ENCODE measurements at regions not wholly inside any gene's neighbourhood (a gene's known extent, or its start where the extent isn't known, plus 50 kb on each side); places are given as distances from the start of the nearest gene placed in this dataset.

GRCh38 chr7:136070736-136071505 is 93.8 kb upstream of the MTPN start:
- H4K8ac ChIP-seq (ENCODE audit: low read depth in 2 of 2, low read length in 2 of 2) = no peak overlapping the region
- no peaks in the 10 kb centered on the region for H3K79me1 ChIP-seq (ENCODE audit: low read depth in 1 of 2, low read length in 2 of 2)
- H3K14ac ChIP-seq (replicated peaks; ENCODE audit: low read depth, low read length) = no peak overlapping the region
- H2BK120ac ChIP-seq (ENCODE audit: low read depth, low read length) = no peak overlapping the region
- no peaks in the 10 kb centered on the region for H3K9me3 ChIP-seq (ENCODE audit: control insufficient read depth, insufficient read depth, low read length)
- H3K4me3 ChIP-seq (ENCODE audit: insufficient read depth, low read depth, low read length) = no peak overlapping the region
- in situ Hi-C loops (cut with MboI; ENCODE audit: low sequenced_read_pairs) (no loop called here), dilution Hi-C loops (cut with HindIII; ENCODE audit: low sequenced_read_pairs, unreplicated experiment) (no loop called here), intact Hi-C loops (cut with micrococcal nuclease) (no loop called here)
- no peak overlapping the region for H2AK9ac ChIP-seq (replicated peaks; ENCODE audit: low read depth, low read length, poor library complexity)
- DNase-seq (peak; percentile 3), ATAC-seq (ENCODE audit: low read depth) (no peak)
- H2AK5ac ChIP-seq (ENCODE audit: low read depth, low read length) = no peak overlapping the region
- H3K18ac ChIP-seq (ENCODE audit: low read depth, low read length) = no peak overlapping the region
- H3K23ac ChIP-seq (ENCODE audit: low read depth, low read length) = no peak overlapping the region
- no peak overlapping the region for H3K9ac ChIP-seq (ENCODE audit: low read depth, low read length)
- no peak overlapping the region for H2BK20ac ChIP-seq (ENCODE audit: low read depth, low read length)
- no peak overlapping the region for H3K27ac ChIP-seq (ENCODE audit: insufficient read depth, low read length)
- H3K4me2 ChIP-seq (ENCODE audit: low read depth, low read length) = no peak overlapping the region
- no TSS peak for BruUV-seq (replicated peaks)
- no peak overlapping the region for H3K4ac ChIP-seq (ENCODE audit: low read depth, low read length)
- no peak overlapping the region for H2BK15ac ChIP-seq (ENCODE audit: low read depth, low read length)
- TF ChIP-seq MAZ (IDR thresholded peaks at IDR 0.05; ENCODE audit: borderline replicate concordance, low read depth, low read length) (no peak), NFE2L2 (IDR thresholded peaks at IDR 0.05; ENCODE audit: low read depth, low read length) (no peak), CTCF (conservative IDR thresholded peaks at IDR 0.05; ENCODE audit: low read depth, low read length) (no peak), ELK1 (IDR thresholded peaks at IDR 0.05; ENCODE audit: borderline replicate concordance, low read depth, low read length) (no peak), RAD21 (IDR thresholded peaks at IDR 0.05; ENCODE audit: low read length) (no peak), BHLHE40 (IDR thresholded peaks at IDR 0.05; ENCODE audit: low read depth, low read length) (no peak), MXI1 (IDR thresholded peaks at IDR 0.05; ENCODE audit: borderline replicate concordance, low read depth, low read length) (no peak), MAFK (IDR thresholded peaks at IDR 0.05; ENCODE audit: low read depth, low read length) (no peak), FOS (IDR thresholded peaks at IDR 0.05; ENCODE audit: low read depth, low read length) (no peak), POLR2A (IDR thresholded peaks at IDR 0.05; ENCODE audit: low read depth, low read length) (no peak), CEBPB (IDR thresholded peaks at IDR 0.05; ENCODE audit: low read depth, low read length) (no peak), CHD1 (IDR thresholded peaks at IDR 0.05; ENCODE audit: low read depth, low read length) (no peak), RCOR1 (IDR thresholded peaks at IDR 0.05; ENCODE audit: insufficient replicate concordance, low read length) (no peak), SMC3 (IDR thresholded peaks at IDR 0.05; ENCODE audit: low read depth, low read length) (no peak), RFX5 (IDR thresholded peaks at IDR 0.05; ENCODE audit: low read depth, low read length) (no peak), USF2 (IDR thresholded peaks at IDR 0.05; ENCODE audit: low read depth, low read length) (no peak)
- H4K5ac ChIP-seq (ENCODE audit: low read depth, low read length) = no peak overlapping the region
- H3K4me1 ChIP-seq (ENCODE audit: control insufficient read depth, insufficient read depth, low read length) = no peaks in the 10 kb centered on the region
- no peak overlapping the region for H4K91ac ChIP-seq (ENCODE audit: insufficient read depth, low read depth, low read length)
- no peak overlapping the region for H3K56ac ChIP-seq (ENCODE audit: extremely low read depth, insufficient read depth, low read length)
- no peak overlapping the region for H2BK5ac ChIP-seq (ENCODE audit: low read depth, low read length, poor library complexity, severe bottlenecking)
- H3K27me3 ChIP-seq (ENCODE audit: control insufficient read depth, insufficient read depth, low read length) = no peaks in the 10 kb centered on the region; the same call in 1 of the 2 replicates
- CTCF ChIA-PET = no interaction called here
- H4K20me1 ChIP-seq (ENCODE audit: insufficient read depth, low read length) = no peaks in the 10 kb centered on the region
- H3K36me3 ChIP-seq (ENCODE audit: control insufficient read depth, insufficient read depth, low read length) = no peaks in the 10 kb centered on the region
- H2AFZ ChIP-seq (replicated peaks; ENCODE audit: low read length, poor library complexity) = no peak overlapping the region
- H3K9me1 ChIP-seq (ENCODE audit: insufficient read depth, low read length) = no peaks in the 10 kb centered on the region
- POLR2A ChIA-PET (ENCODE audit: unreplicated experiment) = no interaction called here
- 0% methylated on average over 1 of the region's 6 CpGs; no CpG with 5 or more reads in 1 of the 2 experiments for WGBS, 2 experiments (ENCODE audit: extremely low coverage in 2 of 2, insufficient read length in 1 of 2)
